GM21447 (cell line): ENCODE measurements at regions not wholly inside any gene's neighbourhood (a gene's known extent, or its start where the extent isn't known, plus 50 kb on each side); places are given as distances from the start of the nearest gene placed in this dataset.

Source experiments
- ATAC-seq: cut with Tn5 transposase; IDR thresholded peaks from one replicate; pipeline ENCODE4 v1.9.1; 2021; ENCODE audit not compliant: unreplicated experiment

GRCh38 chr18:65548316-65548715, 202.5 kb upstream of the CDH7 start:
- ATAC-seq: no peak

GRCh38 chr18:65547046-65547445, 203.8 kb upstream of the CDH7 start:
- no peak for ATAC-seq

GRCh38 chr18:65544701-65545100, 206.1 kb upstream of the CDH7 start:
- no peak for ATAC-seq

GRCh38 chr18:65527879-65528633, 222.8 kb upstream of the CDH7 start:
- ATAC-seq: no peak

- ATAC-seq: no peak
These were observed 224.7 kb upstream of the CDH7 start for GRCh38 chr18:65526099-65526498.

- no peak for ATAC-seq
These were observed 227.4 kb upstream of the CDH7 start for GRCh38 chr18:65523461-65523860.

- no peak for ATAC-seq
These were observed 227.9 kb upstream of the CDH7 start for GRCh38 chr18:65522907-65523306.

- no peak for ATAC-seq
These were observed 234.6 kb upstream of the CDH7 start for GRCh38 chr18:65516209-65516608.

- ATAC-seq: no peak
These were observed 252.2 kb upstream of the CDH7 start for GRCh38 chr18:65498605-65499004.

GRCh38 chr18:65487569-65487968, 263.2 kb upstream of the CDH7 start:
- no peak for ATAC-seq

- ATAC-seq: no peak
These were observed 273.4 kb upstream of the CDH7 start for GRCh38 chr18:65477455-65477854.

- ATAC-seq: no peak
These were observed 281.9 kb upstream of the CDH7 start for GRCh38 chr18:65468881-65469280.

- ATAC-seq: no peak
These were observed 286.5 kb upstream of the CDH7 start for GRCh38 chr18:65464361-65464760.

GRCh38 chr18:65459741-65460140, 291.1 kb upstream of the CDH7 start:
- no peak for ATAC-seq

GRCh38 chr18:65458871-65459270, 291.9 kb upstream of the CDH7 start:
- no peak for ATAC-seq

GRCh38 chr18:65439188-65439587, 311.6 kb upstream of the CDH7 start:
- ATAC-seq: no peak

GRCh38 chr18:65436430-65436829, 314.4 kb upstream of the CDH7 start:
- no peak for ATAC-seq

- ATAC-seq: no peak
These were observed 315.3 kb upstream of the CDH7 start for GRCh38 chr18:65435534-65435933.

GRCh38 chr18:65429601-65430000, 321.2 kb upstream of the CDH7 start:
- ATAC-seq: no peak

GRCh38 chr18:65425366-65425765, 325.4 kb upstream of the CDH7 start:
- no peak for ATAC-seq

GRCh38 chr18:65423776-65424175, 327.0 kb upstream of the CDH7 start:
- ATAC-seq: no peak

GRCh38 chr18:65422544-65423136, 328.2 kb upstream of the CDH7 start:
- no peak for ATAC-seq

GRCh38 chr18:65415098-65415497, 335.7 kb upstream of the CDH7 start:
- no peak for ATAC-seq
